OCI-LY1 (cell line): ENCODE measurements at regions not wholly inside any gene's neighbourhood (a gene's known extent, or its start where the extent isn't known, plus 50 kb on each side); places are given as distances from the start of the nearest gene placed in this dataset.

Experiments used
- EZH2 ChIP-seq: fragments of 200-600 bp; sonication (generic), shearing (Covaris generic); IDR thresholded peaks from 2 replicates; pipeline ENCODE4 v1.8.0; 2017; ENCODE audit warnings: borderline replicate concordance, mixed run types, mild to moderate bottlenecking, antibody characterized with exemption, low read length, moderate library complexity, mixed read lengths
- TF ChIP-seq, protein P1 (sequence below): fragments of 200-600 bp; sonication (generic), shearing (Covaris generic); IDR thresholded peaks from 2 replicates; pipeline ENCODE4 v1.5.1; 2017; ENCODE audit warnings: mild to moderate bottlenecking, antibody characterized with exemption, low read length, moderate library complexity, mixed read lengths

DNA sequence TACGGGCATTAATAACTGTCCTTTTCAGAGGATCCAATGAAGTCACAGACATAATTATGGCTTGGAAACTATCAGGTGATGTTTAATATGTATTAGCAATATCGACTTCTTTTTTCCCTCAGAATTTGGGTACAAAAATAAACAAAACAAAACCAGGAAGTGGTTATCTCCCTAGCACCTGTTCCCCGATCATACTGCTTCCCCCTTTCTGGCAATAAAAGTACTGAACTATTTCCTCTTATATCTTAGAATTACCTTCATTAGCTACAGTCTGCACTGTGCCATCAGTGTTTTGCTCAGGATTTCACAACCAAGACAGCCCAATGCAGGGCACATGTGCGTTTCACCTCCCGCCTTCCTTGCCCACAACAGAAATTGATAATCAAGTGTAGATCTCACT is 216.9 kb upstream of the BTBD3 start:
- TF ChIP-seq, protein P1, sequence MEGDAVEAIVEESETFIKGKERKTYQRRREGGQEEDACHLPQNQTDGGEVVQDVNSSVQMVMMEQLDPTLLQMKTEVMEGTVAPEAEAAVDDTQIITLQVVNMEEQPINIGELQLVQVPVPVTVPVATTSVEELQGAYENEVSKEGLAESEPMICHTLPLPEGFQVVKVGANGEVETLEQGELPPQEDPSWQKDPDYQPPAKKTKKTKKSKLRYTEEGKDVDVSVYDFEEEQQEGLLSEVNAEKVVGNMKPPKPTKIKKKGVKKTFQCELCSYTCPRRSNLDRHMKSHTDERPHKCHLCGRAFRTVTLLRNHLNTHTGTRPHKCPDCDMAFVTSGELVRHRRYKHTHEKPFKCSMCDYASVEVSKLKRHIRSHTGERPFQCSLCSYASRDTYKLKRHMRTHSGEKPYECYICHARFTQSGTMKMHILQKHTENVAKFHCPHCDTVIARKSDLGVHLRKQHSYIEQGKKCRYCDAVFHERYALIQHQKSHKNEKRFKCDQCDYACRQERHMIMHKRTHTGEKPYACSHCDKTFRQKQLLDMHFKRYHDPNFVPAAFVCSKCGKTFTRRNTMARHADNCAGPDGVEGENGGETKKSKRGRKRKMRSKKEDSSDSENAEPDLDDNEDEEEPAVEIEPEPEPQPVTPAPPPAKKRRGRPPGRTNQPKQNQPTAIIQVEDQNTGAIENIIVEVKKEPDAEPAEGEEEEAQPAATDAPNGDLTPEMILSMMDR: no peak
- TF ChIP-seq EZH2: no peak
